ENCODE measurements at regions not wholly inside any gene's neighbourhood (a gene's known extent, or its start where the extent isn't known, plus 50 kb on each side); places are given as distances from the start of the nearest gene placed in this dataset.

DNA sequence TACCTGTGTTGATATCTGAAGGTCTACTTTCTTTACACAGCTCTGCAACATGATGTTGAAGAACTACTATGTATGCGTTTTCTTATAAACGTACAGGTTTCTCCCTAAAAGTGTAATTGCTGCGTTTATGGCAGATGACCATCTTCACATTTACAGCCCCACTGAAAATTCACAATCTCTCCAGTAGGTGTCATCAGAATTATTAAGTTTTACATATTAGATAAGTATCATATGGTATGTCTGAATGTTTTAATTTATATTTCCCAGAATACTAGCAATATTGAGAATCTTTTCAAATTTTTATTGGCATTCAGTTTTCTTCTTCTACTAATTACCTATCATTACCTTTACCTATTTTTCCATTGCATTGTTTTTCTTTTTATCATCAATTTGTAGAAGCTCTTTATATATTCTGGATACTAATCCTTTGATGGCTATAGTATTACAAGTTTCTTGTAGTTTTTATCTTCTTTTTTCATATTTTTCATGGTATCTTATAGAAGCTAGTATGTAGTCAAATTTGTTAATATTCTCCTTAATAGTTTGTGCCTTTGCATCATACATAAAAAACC lies 123.5 kb downstream of the CAPZA3 start:
- no peak overlapping the region for H3K4me2 ChIP-seq (ENCODE audit: low read length)
- no peak overlapping the region for H3K4me3 ChIP-seq (ENCODE audit: low read length)
- no peak overlapping the region for H3K9ac ChIP-seq (ENCODE audit: low read length)
- no peak overlapping the region for H3K27ac ChIP-seq (ENCODE audit: low read length)
- H4K20me1 ChIP-seq (ENCODE audit: insufficient read depth): no peaks in the 10 kb centered on the region
- H2AFZ ChIP-seq (ENCODE audit: low read depth, low read length): no peak overlapping the region
- H3K9me2 ChIP-seq (ENCODE audit: insufficient read depth, low read length): no peaks in the 10 kb centered on the region
- H3K27me3 ChIP-seq (ENCODE audit: insufficient read depth, low read depth, low read length): no peaks in the 10 kb centered on the region
- H3K36me3 ChIP-seq (ENCODE audit: insufficient read depth, low read length): no peaks in the 10 kb centered on the region
- no peaks in the 10 kb centered on the region for H3K79me2 ChIP-seq (replicated peaks; ENCODE audit: insufficient read depth, low read length)
- H3F3A ChIP-seq (ENCODE audit: insufficient read depth, low read length, poor library complexity, severe bottlenecking): no peaks in the 10 kb centered on the region
- no peak for TF ChIP-seq SMC3 (conservative IDR thresholded peaks at IDR 0.05; ENCODE audit: poor library complexity)
- TF ChIP-seq MXI1 (conservative IDR thresholded peaks at IDR 0.05; ENCODE audit: poor library complexity, severe bottlenecking): no peak
- TF ChIP-seq EZH2 (IDR thresholded peaks at IDR 0.05; ENCODE audit: borderline replicate concordance, insufficient read depth, low read length, poor library complexity, severe bottlenecking): no peak
- TF ChIP-seq RAD21 (conservative IDR thresholded peaks at IDR 0.05): no peak
- H3K9me3 ChIP-seq (ENCODE audit: low read length): no peaks in the 10 kb centered on the region

DNA sequence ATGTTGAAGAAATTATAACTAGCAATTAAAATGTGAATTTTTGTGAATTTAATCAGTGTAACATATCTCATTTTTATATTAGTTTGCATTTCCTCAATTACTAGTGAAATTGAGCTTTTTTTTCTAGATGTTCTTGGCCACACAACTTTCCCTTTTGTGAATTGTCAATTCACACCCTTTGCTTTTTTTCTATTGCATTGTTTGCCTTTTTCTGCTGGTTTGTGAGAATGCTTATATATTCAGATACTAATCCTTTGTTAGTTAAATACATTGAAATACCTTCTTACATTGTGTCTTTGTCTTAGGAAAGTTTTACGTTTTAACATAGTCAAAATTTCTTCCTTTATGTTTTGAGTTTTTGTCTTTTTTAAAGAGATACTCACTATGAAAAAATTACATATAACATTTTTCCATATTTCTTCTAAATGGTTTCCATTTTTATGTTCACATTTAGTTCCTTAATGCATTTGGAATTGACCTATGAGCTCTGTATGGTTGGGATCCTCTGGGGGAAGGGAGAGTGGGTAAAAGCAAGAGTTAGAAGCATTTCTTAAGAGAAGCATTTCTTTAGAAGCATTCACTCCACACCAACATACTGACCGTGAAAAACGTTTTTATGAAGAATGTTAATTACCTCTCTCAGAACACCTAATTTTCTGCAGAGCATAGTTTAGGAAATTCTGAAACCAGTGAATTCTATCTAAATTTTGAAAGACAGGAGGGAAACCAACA lies 126.0 kb downstream of the CAPZA3 start:
- H3K36me3 ChIP-seq (ENCODE audit: insufficient read depth, low read length): no peaks in the 10 kb centered on the region
- no peak overlapping the region for H3K9ac ChIP-seq (ENCODE audit: low read length)
- H3K4me2 ChIP-seq (ENCODE audit: low read length): no peak overlapping the region
- H2AFZ ChIP-seq (ENCODE audit: low read depth, low read length): no peak overlapping the region
- no peak overlapping the region for H3K4me3 ChIP-seq (ENCODE audit: low read length)
- H3K27ac ChIP-seq (ENCODE audit: low read length): no peak overlapping the region
- H3K79me2 ChIP-seq (replicated peaks; ENCODE audit: insufficient read depth, low read length): no peaks in the 10 kb centered on the region
- H4K20me1 ChIP-seq (ENCODE audit: insufficient read depth): no peaks in the 10 kb centered on the region
- TF ChIP-seq, protein P1, sequence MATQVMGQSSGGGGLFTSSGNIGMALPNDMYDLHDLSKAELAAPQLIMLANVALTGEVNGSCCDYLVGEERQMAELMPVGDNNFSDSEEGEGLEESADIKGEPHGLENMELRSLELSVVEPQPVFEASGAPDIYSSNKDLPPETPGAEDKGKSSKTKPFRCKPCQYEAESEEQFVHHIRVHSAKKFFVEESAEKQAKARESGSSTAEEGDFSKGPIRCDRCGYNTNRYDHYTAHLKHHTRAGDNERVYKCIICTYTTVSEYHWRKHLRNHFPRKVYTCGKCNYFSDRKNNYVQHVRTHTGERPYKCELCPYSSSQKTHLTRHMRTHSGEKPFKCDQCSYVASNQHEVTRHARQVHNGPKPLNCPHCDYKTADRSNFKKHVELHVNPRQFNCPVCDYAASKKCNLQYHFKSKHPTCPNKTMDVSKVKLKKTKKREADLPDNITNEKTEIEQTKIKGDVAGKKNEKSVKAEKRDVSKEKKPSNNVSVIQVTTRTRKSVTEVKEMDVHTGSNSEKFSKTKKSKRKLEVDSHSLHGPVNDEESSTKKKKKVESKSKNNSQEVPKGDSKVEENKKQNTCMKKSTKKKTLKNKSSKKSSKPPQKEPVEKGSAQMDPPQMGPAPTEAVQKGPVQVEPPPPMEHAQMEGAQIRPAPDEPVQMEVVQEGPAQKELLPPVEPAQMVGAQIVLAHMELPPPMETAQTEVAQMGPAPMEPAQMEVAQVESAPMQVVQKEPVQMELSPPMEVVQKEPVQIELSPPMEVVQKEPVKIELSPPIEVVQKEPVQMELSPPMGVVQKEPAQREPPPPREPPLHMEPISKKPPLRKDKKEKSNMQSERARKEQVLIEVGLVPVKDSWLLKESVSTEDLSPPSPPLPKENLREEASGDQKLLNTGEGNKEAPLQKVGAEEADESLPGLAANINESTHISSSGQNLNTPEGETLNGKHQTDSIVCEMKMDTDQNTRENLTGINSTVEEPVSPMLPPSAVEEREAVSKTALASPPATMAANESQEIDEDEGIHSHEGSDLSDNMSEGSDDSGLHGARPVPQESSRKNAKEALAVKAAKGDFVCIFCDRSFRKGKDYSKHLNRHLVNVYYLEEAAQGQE (IDR thresholded peaks at IDR 0.05; ENCODE audit: borderline replicate concordance): no peak
- TF ChIP-seq, protein P2, sequence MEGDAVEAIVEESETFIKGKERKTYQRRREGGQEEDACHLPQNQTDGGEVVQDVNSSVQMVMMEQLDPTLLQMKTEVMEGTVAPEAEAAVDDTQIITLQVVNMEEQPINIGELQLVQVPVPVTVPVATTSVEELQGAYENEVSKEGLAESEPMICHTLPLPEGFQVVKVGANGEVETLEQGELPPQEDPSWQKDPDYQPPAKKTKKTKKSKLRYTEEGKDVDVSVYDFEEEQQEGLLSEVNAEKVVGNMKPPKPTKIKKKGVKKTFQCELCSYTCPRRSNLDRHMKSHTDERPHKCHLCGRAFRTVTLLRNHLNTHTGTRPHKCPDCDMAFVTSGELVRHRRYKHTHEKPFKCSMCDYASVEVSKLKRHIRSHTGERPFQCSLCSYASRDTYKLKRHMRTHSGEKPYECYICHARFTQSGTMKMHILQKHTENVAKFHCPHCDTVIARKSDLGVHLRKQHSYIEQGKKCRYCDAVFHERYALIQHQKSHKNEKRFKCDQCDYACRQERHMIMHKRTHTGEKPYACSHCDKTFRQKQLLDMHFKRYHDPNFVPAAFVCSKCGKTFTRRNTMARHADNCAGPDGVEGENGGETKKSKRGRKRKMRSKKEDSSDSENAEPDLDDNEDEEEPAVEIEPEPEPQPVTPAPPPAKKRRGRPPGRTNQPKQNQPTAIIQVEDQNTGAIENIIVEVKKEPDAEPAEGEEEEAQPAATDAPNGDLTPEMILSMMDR (IDR thresholded peaks at IDR 0.05; ENCODE audit: poor library complexity, severe bottlenecking): no peak
- no peak for TF ChIP-seq MXI1 (conservative IDR thresholded peaks at IDR 0.05; ENCODE audit: poor library complexity, severe bottlenecking)
- TF ChIP-seq EZH2 (IDR thresholded peaks at IDR 0.05; ENCODE audit: borderline replicate concordance, insufficient read depth, low read length, poor library complexity, severe bottlenecking): no peak
- TF ChIP-seq TAF1 (IDR thresholded peaks at IDR 0.05; ENCODE audit: low read depth): no peak
- no peak for TF ChIP-seq POLR2AphosphoS5 (IDR thresholded peaks at IDR 0.05)
- no peak for TF ChIP-seq SMC3 (conservative IDR thresholded peaks at IDR 0.05; ENCODE audit: poor library complexity)
- TF ChIP-seq EP300 (conservative IDR thresholded peaks at IDR 0.05; ENCODE audit: poor library complexity, severe bottlenecking): no peak
- no peak for TF ChIP-seq RAD21 (conservative IDR thresholded peaks at IDR 0.05)
- no peaks in the 10 kb centered on the region for H3K9me3 ChIP-seq (ENCODE audit: low read length)
- H3K9me2 ChIP-seq (ENCODE audit: insufficient read depth, low read length): no peaks in the 10 kb centered on the region
- no peaks in the 10 kb centered on the region for H3K27me3 ChIP-seq (ENCODE audit: insufficient read depth, low read depth, low read length)
- no peaks in the 10 kb centered on the region for H3F3A ChIP-seq (ENCODE audit: insufficient read depth, low read length, poor library complexity, severe bottlenecking)
